Adipocyte (in vitro differentiated cells): ENCODE measurements at regions not wholly inside any gene's neighbourhood (a gene's known extent, or its start where the extent isn't known, plus 50 kb on each side); places are given as distances from the start of the nearest gene placed in this dataset.

Source experiments
- DNase-seq: peaks from one replicate; pipeline ENCODE4 v3.0.0-alpha.2; 2015; ENCODE audit warnings: low read depth
- H3K27me3 ChIP-seq: replicated peaks from 2 replicates; pipeline ENCODE4 v1.7.0; 2013; ENCODE audit warnings: mild to moderate bottlenecking, low read length, moderate library complexity; ENCODE audit not compliant: control insufficient read depth, insufficient read depth
- H3K36me3 ChIP-seq: 2 replicates; pipeline ENCODE4 v1.7.0; 2013; ENCODE audit warnings: low read length, mild to moderate bottlenecking, moderate library complexity; ENCODE audit not compliant: control insufficient read depth, insufficient read depth, severe bottlenecking
- H3K4me1 ChIP-seq: 2 replicates; pipeline ENCODE4 v1.7.0; 2013; ENCODE audit warnings: mild to moderate bottlenecking, low read length, moderate library complexity; ENCODE audit not compliant: control insufficient read depth, insufficient read depth
- H3K4me3 ChIP-seq: 2 replicates; pipeline ENCODE4 v1.7.0; 2013; ENCODE audit warnings: mild to moderate bottlenecking, low read length, moderate library complexity
- H3K9ac ChIP-seq: 2 replicates; pipeline ENCODE4 v1.7.0; 2013; ENCODE audit warnings: mild to moderate bottlenecking, low read length, moderate library complexity
- H3K9me3 ChIP-seq: 2 replicates; pipeline ENCODE4 v1.7.0; 2013; ENCODE audit warnings: mild to moderate bottlenecking, low read length, moderate library complexity; ENCODE audit not compliant: control insufficient read depth

GRCh38 chr21:17738176-17738953, 80.8 kb downstream of the C21orf91 start:
- Histone ChIP-seq H3K36me3 (no peaks in the 10 kb centered on the region), H3K4me3 (no peak overlapping the region), H3K9ac (no peak overlapping the region), H3K9me3 (no peaks in the 10 kb centered on the region), H3K27me3 (peaks cover 11% of the 10 kb centered on the region), H3K4me1 (no peaks in the 10 kb centered on the region)
- no peak for DNase-seq

- no peak overlapping the region for H3K9ac ChIP-seq
- DNase-seq: no peak
- peaks cover 11% of the 10 kb centered on the region for H3K27me3 ChIP-seq
- H3K4me3 ChIP-seq: no peak overlapping the region
- H3K4me1 ChIP-seq: peaks cover 1% of the 10 kb centered on the region
- no peaks in the 10 kb centered on the region for H3K36me3 ChIP-seq
- no peaks in the 10 kb centered on the region for H3K9me3 ChIP-seq
Measured at GRCh38 chr21:17736072-17736471, 83.1 kb downstream of the C21orf91 start.

- Histone ChIP-seq H3K27me3 (peaks cover 15% of the 10 kb centered on the region), H3K9ac (no peak overlapping the region), H3K9me3 (no peaks in the 10 kb centered on the region), H3K4me1 (peaks cover 9% of the 10 kb centered on the region), H3K36me3 (no peaks in the 10 kb centered on the region), H3K4me3 (no peak overlapping the region)
- DNase-seq: no peak
Measured at GRCh38 chr21:17733209-17733608, 85.9 kb downstream of the C21orf91 start.

GRCh38 chr21:17732306-17732705, 86.8 kb downstream of the C21orf91 start:
- Histone ChIP-seq H3K4me3 (no peak overlapping the region), H3K9ac (no peak overlapping the region), H3K27me3 (peaks cover 15% of the 10 kb centered on the region), H3K36me3 (no peaks in the 10 kb centered on the region), H3K4me1 (peaks cover 9% of the 10 kb centered on the region), H3K9me3 (no peaks in the 10 kb centered on the region)
- peak; percentile 36 for DNase-seq

- peaks cover 15% of the 10 kb centered on the region for H3K27me3 ChIP-seq
- DNase-seq: no peak
- H3K9me3 ChIP-seq: no peaks in the 10 kb centered on the region
Measured at GRCh38 chr21:17731554-17731953, 87.6 kb downstream of the C21orf91 start.

GRCh38 chr21:17730782-17731181, 88.4 kb downstream of the C21orf91 start:
- no peaks in the 10 kb centered on the region for H3K36me3 ChIP-seq
- DNase-seq: peak; percentile 48
- H3K27me3 ChIP-seq: peaks cover 10% of the 10 kb centered on the region
- no peak overlapping the region for H3K4me3 ChIP-seq
- H3K4me1 ChIP-seq: peaks cover 9% of the 10 kb centered on the region
- no peak overlapping the region for H3K9ac ChIP-seq
- no peaks in the 10 kb centered on the region for H3K9me3 ChIP-seq

More at GRCh38 chr21:17731554-17731953, 87.6 kb downstream of the C21orf91 start:
- Histone ChIP-seq H3K4me3 (no peak overlapping the region), H3K4me1 (peaks cover 9% of the 10 kb centered on the region), H3K9ac (no peak overlapping the region), H3K36me3 (no peaks in the 10 kb centered on the region)

- no peak for DNase-seq
- no peak overlapping the region for H3K4me3 ChIP-seq
- H3K9me3 ChIP-seq: no peaks in the 10 kb centered on the region
- peaks cover 6% of the 10 kb centered on the region for H3K27me3 ChIP-seq
- H3K4me1 ChIP-seq: peaks cover 12% of the 10 kb centered on the region
- no peaks in the 10 kb centered on the region for H3K36me3 ChIP-seq
- H3K9ac ChIP-seq: no peak overlapping the region
Measured at GRCh38 chr21:17729455-17729854, 89.7 kb downstream of the C21orf91 start.

- H3K36me3 ChIP-seq: no peaks in the 10 kb centered on the region
- DNase-seq: no peak
- H3K27me3 ChIP-seq: peaks cover 4% of the 10 kb centered on the region
- H3K4me3 ChIP-seq: no peak overlapping the region
- no peaks in the 10 kb centered on the region for H3K9me3 ChIP-seq
- H3K9ac ChIP-seq: no peak overlapping the region
- H3K4me1 ChIP-seq: peaks cover 12% of the 10 kb centered on the region
Measured at GRCh38 chr21:17727361-17727760, 91.8 kb downstream of the C21orf91 start.

- Histone ChIP-seq H3K4me3 (no peak overlapping the region), H3K36me3 (no peaks in the 10 kb centered on the region), H3K4me1 (peaks cover 12% of the 10 kb centered on the region), H3K9me3 (no peaks in the 10 kb centered on the region), H3K9ac (no peak overlapping the region), H3K27me3 (peaks cover 4% of the 10 kb centered on the region)
- no peak for DNase-seq
Measured at GRCh38 chr21:17726047-17726829, 92.9 kb downstream of the C21orf91 start.

GRCh38 chr21:17725339-17725738, 93.8 kb downstream of the C21orf91 start:
- H3K9me3 ChIP-seq: no peaks in the 10 kb centered on the region
- H3K4me1 ChIP-seq: peaks cover 3% of the 10 kb centered on the region
- H3K9ac ChIP-seq: no peak overlapping the region
- no peak for DNase-seq
- no peaks in the 10 kb centered on the region for H3K36me3 ChIP-seq
- peaks cover 4% of the 10 kb centered on the region for H3K27me3 ChIP-seq
- H3K4me3 ChIP-seq: no peak overlapping the region

GRCh38 chr21:17712887-17713286, 100.2 kb upstream of the BTG3 start:
- peaks cover 8% of the 10 kb centered on the region for H3K4me1 ChIP-seq
- H3K27me3 ChIP-seq: no peaks in the 10 kb centered on the region
- no peak overlapping the region for H3K4me3 ChIP-seq
- DNase-seq: no peak
- H3K9me3 ChIP-seq: no peaks in the 10 kb centered on the region
- no peaks in the 10 kb centered on the region for H3K36me3 ChIP-seq
- no peak overlapping the region for H3K9ac ChIP-seq
